ENCODE measurements at regions not wholly inside any gene's neighbourhood (a gene's known extent, or its start where the extent isn't known, plus 50 kb on each side); places are given as distances from the start of the nearest gene placed in this dataset.
"Not testable (repeated sequence)": the region's sequence is repeated elsewhere in the genome, so short reads cannot be mapped to it uniquely, and the experiment has no call there.

GRCh38 chr18:5021558-5021957 lies 175.5 kb downstream of the AKAIN1 start:
- no peak for DNase-seq (ENCODE audit: low read depth in 2 of 2)

GRCh38 chr18:5015213-5015612 lies 181.8 kb downstream of the AKAIN1 start:
- DNase-seq (ENCODE audit: low read depth in 2 of 2): no peak

- DNase-seq (ENCODE audit: low read depth in 2 of 2): not testable (repeated sequence)
These were observed 192.8 kb downstream of the AKAIN1 start for GRCh38 chr18:5004031-5004820.

GRCh38 chr18:4994710-4995109 lies 202.3 kb downstream of the AKAIN1 start:
- no peak for DNase-seq (ENCODE audit: low read depth in 2 of 2)

- no peak for DNase-seq (ENCODE audit: low read depth in 2 of 2)
These were observed 209.3 kb downstream of the AKAIN1 start for GRCh38 chr18:4987452-4988405.

GRCh38 chr18:4986677-4987076 lies 210.4 kb downstream of the AKAIN1 start:
- no peak for DNase-seq (ENCODE audit: low read depth in 2 of 2)

- DNase-seq (ENCODE audit: low read depth in 2 of 2): no peak
These were observed 211.0 kb downstream of the AKAIN1 start for GRCh38 chr18:4986066-4986465.

GRCh38 chr18:4961121-4961909 lies 235.7 kb downstream of the AKAIN1 start:
- no peak for DNase-seq (ENCODE audit: low read depth in 2 of 2)

- DNase-seq (ENCODE audit: low read depth in 2 of 2): no peak
These were observed 236.5 kb downstream of the AKAIN1 start for GRCh38 chr18:4960578-4960977.

- DNase-seq (ENCODE audit: low read depth in 2 of 2): no peak
These were observed 265.8 kb downstream of the AKAIN1 start for GRCh38 chr18:4931209-4931608.

GRCh38 chr18:4921548-4921947 lies 275.5 kb downstream of the AKAIN1 start:
- DNase-seq (ENCODE audit: low read depth in 2 of 2): no peak

- not testable (repeated sequence) for DNase-seq (ENCODE audit: low read depth in 2 of 2)
These were observed 279.5 kb downstream of the AKAIN1 start for GRCh38 chr18:4917509-4917908.

GRCh38 chr18:4908328-4908727 lies 288.7 kb downstream of the AKAIN1 start:
- DNase-seq (ENCODE audit: low read depth in 2 of 2): no peak

- DNase-seq (ENCODE audit: low read depth in 2 of 2): no peak
These were observed 290.2 kb downstream of the AKAIN1 start for GRCh38 chr18:4906856-4907255.

- DNase-seq (ENCODE audit: low read depth in 2 of 2): no peak
These were observed 308.6 kb downstream of the AKAIN1 start for GRCh38 chr18:4888251-4889040.

- DNase-seq (ENCODE audit: low read depth in 2 of 2): no peak
These were observed 318.6 kb downstream of the AKAIN1 start for GRCh38 chr18:4878480-4878879.

- no peak for DNase-seq (ENCODE audit: low read depth in 2 of 2)
These were observed 325.9 kb downstream of the AKAIN1 start for GRCh38 chr18:4871197-4871596.

GRCh38 chr18:4870177-4870773 lies 326.8 kb downstream of the AKAIN1 start:
- no peak for DNase-seq (ENCODE audit: low read depth in 2 of 2)

GRCh38 chr18:4869155-4869554 lies 327.9 kb downstream of the AKAIN1 start:
- DNase-seq (ENCODE audit: low read depth in 2 of 2): no peak

- DNase-seq (ENCODE audit: low read depth in 2 of 2): no peak
These were observed 338.5 kb downstream of the AKAIN1 start for GRCh38 chr18:4858379-4859127.

Data from lung microvascular endothelial cell (primary cell).